ENCODE measurements at regions not wholly inside any gene's neighbourhood (a gene's known extent, or its start where the extent isn't known, plus 50 kb on each side); places are given as distances from the start of the nearest gene placed in this dataset.

DNA sequence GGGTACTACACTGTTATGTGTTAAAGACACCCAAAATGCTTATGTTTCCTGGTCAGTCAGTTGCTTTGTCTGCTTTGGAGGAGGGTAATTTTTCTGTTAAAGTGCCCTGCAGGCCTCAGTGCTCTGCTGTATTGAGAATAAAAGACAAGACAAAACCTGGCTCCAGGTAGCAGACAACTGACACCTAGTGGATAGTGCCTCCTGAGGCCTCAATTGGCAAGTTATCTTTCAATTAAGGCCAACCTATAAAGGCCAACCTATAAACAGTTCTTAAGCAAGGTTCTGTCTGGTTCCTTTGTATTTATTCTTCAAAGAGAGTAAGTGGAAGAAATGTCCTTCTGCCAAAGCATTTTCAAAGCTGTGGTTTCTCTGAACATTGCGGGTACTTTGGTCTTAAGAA, 773.8 kb downstream of the MECOM start:
- DNase-seq (ENCODE audit: low spot score): no peak

DNA sequence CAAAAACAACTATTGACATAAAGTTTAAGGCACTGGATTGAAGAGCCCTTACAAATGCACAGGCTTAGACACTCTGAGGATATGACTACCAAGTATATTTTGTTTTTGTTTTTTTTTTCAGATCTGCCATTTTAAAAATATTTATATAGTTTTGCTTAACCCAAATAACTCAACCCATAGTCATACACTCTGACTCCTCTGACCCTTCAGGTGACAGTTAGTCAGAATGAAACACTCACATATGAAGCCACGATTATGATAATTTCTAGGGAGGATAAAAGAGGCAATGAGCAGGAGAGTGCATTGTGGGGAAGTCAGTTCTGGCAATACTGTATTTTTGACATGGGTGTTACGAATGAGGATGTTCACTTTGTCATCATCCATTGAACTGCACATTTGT, 774.7 kb downstream of the MECOM start:
- DNase-seq (ENCODE audit: low spot score): no peak

DNA sequence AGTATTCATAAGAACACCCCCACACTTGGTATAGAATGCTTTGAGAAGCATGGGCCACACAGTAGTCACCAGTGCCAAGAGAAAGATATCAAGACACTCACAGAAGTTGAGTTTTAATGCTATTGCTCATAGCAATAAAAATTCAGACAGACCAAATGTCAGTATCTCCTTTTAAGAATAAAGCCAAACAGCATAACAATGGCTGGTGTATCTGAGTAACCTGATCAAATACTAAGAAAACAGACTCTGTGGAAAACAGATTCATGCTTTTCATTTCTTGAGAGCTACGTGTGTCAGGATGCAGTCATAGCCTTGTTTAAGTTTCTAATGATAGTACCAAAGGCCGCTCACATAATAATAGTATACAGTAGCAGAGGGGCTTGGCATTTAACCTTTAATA, 778.5 kb downstream of the MECOM start:
- DNase-seq (ENCODE audit: low spot score): peak; percentile 15

DNA sequence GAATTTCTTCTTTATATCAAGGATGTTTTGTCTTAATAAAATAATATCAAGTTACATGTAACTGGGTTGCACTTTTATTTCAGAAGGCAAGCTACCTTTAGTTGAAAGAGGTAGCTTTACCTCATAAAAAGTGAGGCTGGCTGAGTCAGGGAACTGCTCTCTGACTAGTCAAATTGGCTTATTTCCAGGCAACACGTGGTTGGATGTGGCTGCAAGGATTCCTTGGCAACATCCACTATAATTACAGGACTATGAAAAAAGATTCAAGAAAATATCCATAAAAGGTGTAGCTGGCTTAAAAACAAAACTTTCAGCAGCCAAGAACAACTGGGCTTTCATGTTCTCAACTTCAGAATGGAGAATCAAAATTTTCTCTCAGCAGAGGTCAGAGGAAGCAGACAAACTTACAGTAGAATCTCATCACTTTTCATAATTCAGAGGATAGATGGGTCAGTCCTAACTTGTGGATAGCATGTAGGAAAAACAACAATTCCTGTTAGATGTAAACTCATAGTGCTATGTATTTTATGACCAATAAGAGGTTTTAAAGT, 779.1 kb downstream of the MECOM start:
- peak; percentile 74 for DNase-seq (ENCODE audit: low spot score)

DNA sequence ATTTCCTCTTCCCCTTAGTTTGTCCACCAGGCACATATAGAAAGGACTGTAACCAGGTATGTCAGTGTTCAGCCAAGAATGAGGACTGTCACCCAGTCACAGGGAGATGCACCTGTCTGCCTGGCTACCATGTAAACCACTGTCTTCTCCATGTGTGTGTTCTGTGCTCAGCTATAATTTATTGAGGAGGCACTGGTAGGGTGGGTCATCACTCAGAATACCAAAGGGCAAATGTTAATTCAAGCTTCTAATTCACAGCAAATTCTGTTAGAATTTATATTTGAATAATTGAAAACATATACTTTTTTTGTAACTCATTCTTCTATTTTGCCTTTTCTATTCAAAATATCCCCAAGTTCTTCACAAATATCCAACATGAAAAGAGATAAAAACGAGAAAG, 780.4 kb downstream of the MECOM start:
- DNase-seq (ENCODE audit: low spot score): no peak

DNA sequence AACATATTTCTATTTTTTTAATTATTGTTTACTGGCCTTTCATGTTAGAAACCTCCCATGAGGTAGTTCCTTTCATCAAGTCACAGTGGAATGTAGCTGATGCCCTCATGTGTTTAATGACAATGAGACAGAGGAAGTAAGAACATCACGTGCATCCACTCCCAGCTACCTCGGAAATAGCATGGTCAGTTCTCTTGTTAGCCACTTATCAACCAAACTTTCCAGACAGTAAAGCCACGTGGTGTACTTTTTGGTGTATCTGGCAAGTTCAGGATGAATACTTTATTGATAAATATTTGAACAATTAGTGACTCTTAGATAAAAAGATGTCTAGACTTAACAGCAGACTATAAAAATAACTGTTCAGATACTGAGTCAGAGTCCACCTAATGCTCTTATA, 781.7 kb downstream of the MECOM start:
- DNase-seq (ENCODE audit: low spot score): peak; percentile 15

DNA sequence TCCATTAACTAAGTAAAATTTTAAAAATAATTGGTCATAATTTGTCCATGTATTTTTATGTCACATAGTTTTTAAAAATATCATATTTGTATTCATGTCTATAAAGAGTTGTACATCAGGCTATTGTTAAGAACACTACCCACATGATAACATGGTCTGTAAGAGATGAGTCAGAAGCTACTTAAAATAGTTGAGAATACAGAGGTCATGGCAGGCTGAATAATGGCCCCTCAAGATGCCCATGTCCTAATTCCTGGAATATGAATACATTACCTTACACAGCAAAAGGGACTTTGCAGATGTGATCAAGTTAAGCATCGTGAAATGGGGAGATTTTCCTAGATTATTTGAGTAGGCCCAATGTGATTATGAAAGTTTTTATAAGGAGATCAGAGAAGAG, 782.9 kb upstream of the GOLIM4 start:
- no peak for DNase-seq (ENCODE audit: low spot score)

DNA sequence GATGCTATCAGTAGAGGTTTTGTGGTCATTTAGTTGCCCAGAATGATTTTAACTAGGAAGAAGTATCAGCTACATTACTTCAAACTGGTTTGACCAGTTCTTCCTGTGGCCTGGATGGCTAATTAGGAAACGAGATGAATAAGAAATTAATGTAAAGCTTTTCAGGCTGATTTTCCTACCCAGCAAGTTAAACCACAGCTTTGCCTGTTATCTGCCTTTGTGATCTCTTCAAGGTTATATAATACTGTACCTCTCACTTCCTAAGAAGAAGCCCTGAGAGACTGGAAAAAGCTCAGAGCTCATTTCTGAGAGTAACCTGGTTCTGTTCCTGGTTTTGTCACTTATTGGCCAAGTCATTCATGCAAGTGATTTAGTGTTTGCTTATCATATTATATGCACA, 782.2 kb upstream of the GOLIM4 start:
- DNase-seq (ENCODE audit: low spot score): no peak

DNA sequence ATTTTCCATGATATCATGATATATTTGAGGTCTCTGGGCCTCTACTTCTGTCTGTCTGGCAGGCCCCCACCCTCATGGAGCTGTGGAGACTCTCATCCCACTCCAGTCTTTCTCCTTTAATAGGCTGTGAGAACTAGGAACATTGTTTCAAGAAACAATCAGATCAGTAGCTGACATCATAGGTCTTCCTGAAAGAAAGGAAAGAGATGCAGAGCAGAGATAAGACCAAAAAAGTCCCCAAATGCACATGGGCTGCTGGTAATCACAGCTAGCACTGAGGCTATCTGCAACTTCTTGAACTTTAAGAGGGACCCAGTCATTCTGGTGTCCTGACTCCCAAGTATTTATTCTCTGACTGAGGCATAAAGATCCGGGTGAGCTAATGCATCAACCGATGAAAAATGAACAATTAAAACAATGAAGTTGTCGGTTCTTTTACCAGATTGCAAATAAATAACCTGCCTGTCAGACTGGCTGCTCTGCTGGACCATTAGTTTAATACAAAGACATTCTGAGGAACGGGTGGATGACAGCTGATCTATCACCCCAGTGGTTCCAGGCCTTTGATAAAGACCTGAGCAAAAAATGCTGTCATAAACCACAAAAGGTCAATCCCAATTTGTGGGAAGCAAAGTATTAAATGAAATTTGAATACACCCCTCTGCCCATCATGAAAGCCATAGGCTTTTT, 780.8 kb upstream of the GOLIM4 start:
- DNase-seq (ENCODE audit: low spot score): no peak

DNA sequence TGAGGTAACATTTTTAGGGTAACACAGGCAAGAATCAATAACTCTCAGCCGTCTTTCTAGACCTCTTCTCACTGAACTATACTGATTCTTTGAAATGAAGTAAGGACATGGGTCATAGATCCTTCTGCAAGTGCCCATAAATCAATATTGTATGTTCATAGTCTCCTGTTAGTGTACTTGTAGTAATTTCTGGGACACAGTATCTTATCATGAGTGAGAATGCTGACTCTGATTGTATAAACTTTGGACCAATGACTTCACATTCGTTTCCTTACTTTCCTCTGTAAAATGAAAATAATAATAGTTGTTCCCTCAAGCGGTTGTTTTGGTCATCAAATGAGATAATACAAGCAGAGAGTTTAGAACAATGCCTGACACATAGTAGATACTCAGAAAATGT, 777.1 kb upstream of the GOLIM4 start:
- no peak for DNase-seq (ENCODE audit: low spot score)

DNA sequence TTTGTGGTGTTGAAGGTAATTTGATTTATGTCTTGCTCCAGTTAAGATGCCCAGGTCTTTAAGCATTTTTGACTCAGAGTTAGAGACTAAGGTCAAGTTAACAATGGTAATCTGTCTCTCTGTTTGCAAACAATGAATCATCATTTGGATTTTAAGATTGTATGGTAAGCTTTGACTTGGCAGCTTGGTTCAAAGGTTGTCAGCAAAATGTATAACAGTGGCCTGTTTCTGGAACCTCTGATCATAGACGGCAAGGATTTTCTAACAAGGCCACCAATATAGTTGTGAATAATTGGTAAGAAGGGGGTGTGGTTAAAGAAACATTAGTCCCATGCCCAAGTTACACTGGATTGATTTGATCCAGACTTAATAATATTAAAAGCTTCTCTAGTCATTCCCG, 775.2 kb upstream of the GOLIM4 start:
- peak; percentile 18 for DNase-seq (ENCODE audit: low spot score)

DNA sequence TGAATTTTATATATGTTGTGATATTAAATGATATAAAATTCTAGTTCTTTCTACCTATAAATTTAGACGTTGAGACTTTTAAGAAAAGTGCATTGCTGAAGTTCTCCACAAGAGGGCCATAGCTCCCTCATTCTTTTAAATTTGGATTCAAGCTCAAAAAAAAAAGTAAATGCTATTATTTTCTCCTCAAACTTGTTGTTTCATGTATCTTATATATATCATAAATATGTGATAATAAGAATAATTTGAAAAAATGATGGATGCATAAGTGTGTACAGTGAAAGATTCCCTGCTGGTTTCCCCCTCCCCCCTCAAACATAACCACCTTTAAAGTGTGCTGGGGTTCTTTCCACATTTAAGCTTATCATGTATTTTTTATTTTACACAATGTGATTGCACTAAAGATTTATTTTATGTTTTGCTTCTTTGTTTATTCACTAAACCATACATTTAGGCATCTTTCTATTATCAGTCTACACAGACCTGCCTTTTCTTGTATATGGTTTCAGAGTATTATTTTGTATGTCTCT, 769.4 kb upstream of the GOLIM4 start:
- peak; percentile 24 for DNase-seq (ENCODE audit: low spot score)

DNA sequence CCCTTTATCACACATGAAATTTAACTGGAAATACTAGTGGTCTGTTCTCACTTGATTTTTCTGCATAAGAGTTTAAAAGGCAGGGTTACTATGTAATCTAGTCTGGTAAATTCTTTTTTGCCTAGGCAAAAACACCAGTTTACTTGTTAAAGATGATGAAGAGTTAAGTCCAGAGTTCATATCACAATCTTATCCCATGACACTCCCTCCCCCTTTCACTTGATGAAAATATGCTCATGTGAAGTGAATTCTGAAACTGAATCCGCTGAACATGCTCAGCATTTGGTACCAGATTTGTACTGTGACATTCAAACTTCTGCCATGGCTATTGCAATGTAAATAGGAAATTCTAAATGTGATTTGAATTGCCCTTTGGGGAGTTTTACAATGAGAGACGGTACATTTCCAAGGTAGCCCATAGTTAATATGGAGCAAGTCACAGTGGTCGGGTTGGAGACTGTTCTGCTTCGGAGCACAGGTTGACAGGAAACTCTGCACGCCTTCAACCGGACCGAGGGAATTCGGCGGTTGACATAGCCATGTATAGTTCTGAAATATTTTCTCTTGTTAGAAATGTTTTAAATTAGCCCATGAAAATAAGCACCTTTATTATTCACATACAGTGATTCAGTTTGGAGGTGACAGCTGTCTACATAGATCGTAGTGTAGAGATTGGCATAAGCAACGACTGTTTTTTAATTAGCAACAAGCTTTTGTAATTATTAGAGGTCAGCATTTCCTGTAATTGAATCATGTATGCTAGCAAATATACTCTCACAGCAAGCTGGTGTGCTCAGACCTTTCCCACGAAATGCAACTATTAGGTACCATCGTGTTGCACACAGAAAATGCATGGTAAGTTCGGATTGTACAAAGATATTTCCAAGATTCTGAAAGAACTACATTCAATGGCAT, 768.6 kb upstream of the GOLIM4 start:
- DNase-seq (ENCODE audit: low spot score): no peak

DNA sequence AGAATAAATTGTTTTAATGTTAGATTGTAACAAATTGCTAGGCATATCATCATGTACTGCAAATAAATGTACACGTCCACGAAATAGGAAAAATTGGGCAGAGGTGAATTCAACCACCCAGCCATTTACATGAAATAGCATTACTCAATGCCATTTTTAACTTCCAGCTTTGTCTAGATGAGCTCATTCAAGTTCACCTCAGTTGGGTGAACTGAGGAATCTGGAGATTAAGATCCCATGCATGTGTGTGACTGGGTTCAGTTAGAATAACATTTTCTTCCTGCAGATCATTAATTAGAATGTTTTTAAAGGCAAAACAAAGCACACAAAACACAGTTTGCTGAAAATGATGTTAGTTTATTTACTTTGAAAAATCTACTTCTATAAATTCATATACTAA, 767.8 kb upstream of the GOLIM4 start:
- no peak for DNase-seq (ENCODE audit: low spot score)

DNA sequence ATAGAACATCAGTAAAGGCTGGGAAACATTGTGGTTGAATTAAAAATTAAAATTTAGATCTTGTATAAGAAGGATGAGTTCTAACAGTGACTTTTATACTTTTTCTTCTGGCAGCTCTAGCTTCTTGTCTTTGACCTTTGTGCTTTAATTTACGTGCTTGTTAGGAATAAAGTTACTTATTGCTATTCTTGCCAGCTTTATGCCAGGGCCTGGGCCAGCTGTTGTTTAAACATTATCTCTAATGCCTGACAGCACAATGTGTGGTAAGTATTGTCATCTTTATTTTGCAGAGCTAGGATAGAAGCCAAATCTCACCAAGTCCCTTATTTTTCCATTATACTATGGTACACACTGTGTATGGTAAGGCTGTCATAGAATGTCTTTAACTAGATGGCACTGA, 766.7 kb upstream of the GOLIM4 start:
- DNase-seq (ENCODE audit: low spot score): no peak

DNA sequence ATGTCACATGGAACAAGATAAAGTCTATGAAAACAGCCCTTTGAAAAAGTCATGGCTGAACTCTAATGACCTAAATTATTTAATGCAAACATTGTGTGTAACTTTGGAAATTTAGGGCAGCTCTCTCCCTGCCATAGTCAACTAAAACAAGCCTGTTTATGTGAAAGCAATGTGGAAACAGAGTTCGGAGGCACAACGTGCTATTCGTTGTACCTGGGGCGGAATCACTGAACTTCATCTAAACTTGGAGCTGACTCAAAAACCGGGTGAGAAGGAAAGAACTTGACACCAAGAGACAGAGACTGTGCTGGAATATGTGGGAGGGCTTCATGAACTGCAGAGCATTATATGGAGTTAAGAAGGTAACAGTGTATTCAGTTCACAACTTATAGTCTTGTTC, 764.9 kb upstream of the GOLIM4 start:
- no peak for DNase-seq (ENCODE audit: low spot score)

DNA sequence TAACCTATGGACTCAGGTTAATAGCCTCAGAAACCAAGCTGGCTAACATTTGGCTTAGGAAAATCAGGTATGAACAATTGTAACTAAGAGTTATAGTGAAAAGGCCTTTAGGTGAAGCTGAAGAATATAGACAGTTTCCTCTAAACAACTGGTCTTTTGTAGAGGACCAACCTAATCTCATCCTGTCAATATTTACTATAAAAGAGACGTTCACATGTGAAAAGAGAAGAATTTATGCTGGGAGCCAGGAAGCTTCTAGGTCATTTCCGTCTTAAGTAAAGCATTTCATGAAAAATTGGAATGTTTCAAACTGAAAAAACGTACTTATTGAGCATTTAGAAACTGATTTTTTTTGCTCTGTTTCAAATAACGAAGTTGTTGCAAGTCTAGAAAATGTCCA, 764.3 kb upstream of the GOLIM4 start:
- DNase-seq (ENCODE audit: low spot score): no peak

DNA sequence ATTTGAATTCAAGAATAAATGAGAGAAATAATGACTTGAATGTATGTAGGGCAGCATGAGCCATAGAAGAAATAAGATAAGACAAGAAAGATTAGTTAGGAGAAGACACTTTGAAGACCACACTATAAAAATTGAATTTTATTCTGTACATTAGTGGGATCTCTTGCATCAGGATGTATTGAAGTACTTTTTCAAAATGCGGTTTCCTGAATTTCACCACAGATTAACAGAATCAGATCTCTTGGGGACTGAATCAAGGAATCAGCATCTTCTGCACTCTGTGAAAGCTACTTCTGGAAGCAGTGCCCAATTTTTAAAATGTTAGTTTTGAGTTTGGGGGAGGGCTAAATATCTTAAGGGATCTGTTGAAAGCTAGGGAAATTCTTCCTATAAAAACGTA, 763.9 kb upstream of the GOLIM4 start:
- DNase-seq (ENCODE audit: low spot score): no peak

DNA sequence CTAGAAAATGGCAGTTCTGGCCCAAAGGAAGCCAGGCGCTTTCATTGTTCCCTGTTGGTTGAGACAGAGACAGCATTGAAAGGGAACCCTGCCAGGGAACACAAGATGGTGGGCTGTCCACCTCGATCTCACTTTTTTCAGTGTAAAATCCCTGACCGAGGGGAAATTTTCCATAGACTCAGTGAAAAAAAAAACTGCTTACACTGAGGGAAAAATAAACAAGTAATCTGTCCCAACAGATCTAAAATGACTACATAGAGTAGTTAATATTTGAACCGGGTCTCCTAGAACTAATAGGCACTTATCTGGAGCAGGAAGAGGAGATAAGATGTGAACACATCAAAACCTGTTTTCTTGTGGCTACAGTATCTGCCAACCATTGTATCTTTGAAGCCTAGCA, 763.4 kb upstream of the GOLIM4 start:
- no peak for DNase-seq (ENCODE audit: low spot score)

DNA sequence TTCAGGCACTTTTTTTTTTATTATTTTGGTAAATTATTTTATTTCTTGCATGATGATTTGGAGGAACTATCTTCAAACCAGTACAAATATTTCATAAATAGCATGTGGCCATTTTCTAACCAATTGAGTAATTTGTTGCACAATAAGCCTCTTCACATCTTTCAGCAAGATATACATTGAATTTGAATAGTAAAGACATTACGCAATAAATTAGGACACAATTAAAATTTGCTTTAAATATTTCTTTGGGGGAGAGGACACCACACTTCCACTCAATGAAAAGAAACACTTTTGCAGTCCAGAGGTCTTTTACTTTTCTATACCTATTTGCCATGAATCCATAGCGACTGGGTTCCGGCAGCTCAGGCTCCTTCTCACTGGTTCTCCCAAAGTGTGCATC, 762.6 kb upstream of the GOLIM4 start:
- DNase-seq (ENCODE audit: low spot score): no peak

DNA sequence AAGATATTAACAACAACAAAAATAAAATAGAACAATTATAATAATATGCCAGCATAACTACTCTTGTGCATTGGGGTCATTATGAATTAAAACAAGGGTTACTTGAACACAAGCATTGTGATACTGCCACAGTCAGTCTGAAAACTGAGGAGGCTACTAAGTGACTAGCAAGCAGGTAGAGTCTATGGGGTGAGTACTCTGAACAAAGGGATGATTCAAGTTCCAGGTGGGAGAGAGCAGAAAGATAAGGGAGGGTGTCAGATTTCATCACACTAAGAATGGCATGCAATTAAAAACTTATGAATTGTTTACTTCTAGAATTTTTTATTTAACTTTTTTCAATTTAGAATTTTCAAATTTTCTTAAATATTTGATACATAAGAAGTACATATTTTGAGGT, 754.4 kb upstream of the GOLIM4 start:
- no peak for DNase-seq (ENCODE audit: low spot score)

DNA sequence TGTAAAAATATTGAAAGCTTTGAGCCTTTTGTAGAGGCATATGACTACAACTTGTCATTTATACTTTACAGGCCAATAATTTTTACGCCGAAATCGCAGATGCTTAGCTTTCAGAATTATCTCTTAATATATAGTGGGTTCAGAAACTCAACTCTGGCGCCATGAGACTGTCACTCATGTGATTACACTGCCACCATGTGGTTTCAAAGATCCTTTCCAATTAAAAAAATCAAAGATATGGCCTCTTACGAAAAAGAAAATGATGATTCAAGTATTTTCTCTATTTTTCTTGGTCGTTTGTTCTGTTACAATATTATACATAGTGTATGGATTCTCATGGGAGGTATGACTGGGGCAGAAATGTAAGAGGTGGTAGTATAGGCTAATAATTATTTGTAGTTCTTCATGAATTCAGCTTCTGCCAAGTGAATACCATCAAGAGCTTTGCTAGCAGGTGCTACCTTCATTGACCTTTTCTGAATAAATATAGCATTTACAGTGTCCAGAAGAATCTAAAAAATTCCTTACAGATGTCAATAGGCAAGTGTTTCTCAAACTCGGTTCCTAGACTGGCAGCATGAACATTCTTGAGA, 751.7 kb upstream of the GOLIM4 start:
- peak; percentile 27 for DNase-seq (ENCODE audit: low spot score)

Measured in COLO829 (cell line).